Heart right ventricle (tissue), 16 donors: ENCODE measurements at regions not wholly inside any gene's neighbourhood (a gene's known extent, or its start where the extent isn't known, plus 50 kb on each side); places are given as distances from the start of the nearest gene placed in this dataset.

Experiments
- ATAC-seq, 8 donors: fragments of 200-7000 bp; cut with Tn5 transposase; one replicate each; pipeline ENCODE4 v1.9.1; 2020; ENCODE audit warnings: mild to moderate bottlenecking in 8 of 8, moderate library complexity in 8 of 8, moderate number of reproducible peaks in 1 of 8
- DNase-seq, 2 donors: peaks; one replicate each; pipeline ENCODE4 v3.0.0-alpha.2; 2020
- H3K27ac ChIP-seq, 10 donors: fragments of 200-600 bp; sonication (generic) in 2 of 10; one replicate each; pipeline versions ENCODE4 v1.5.0 to v1.8.0; 2020 to 2022; ENCODE audit warnings: mild to moderate bottlenecking in 3 of 10
- H3K27me3 ChIP-seq, 7 donors: fragments of 200-600 bp; one replicate each; pipeline ENCODE4 v1.8.0; 2021 to 2022; ENCODE audit warnings: mild to moderate bottlenecking in 2 of 7
- H3K36me3 ChIP-seq, 9 donors: fragments of 200-600 bp; sonication (generic) in 1 of 9; one replicate each; pipeline versions ENCODE4 v1.5.0 to v1.8.0; 2020 to 2022; ENCODE audit warnings: mild to moderate bottlenecking in 2 of 9
- H3K4me1 ChIP-seq, 9 donors: fragments of 200-600 bp; sonication (generic) in 1 of 9; one replicate each; pipeline versions ENCODE4 v1.5.0 to v1.8.0; 2020 to 2022; ENCODE audit warnings: mild to moderate bottlenecking in 4 of 9
- H3K4me3 ChIP-seq, 10 donors: fragments of 200-600 bp; sonication (generic) in 2 of 10; one replicate each; pipeline versions ENCODE4 v1.5.0 to v1.8.0; 2020 to 2022; ENCODE audit warnings: mild to moderate bottlenecking in 7 of 10, moderate library complexity in 2 of 10
- H3K9me3 ChIP-seq, 11 donors: fragments of 200-600 bp in 10 of 11; sonication (generic) in 2 of 11; one replicate each; pipeline versions ENCODE4 v1.5.0 to v1.8.0; 2013 to 2022; ENCODE audit warnings: mild to moderate bottlenecking in 2 of 11, control low read depth in 1 of 11, moderate library complexity in 1 of 11
- WGBS, 2 donors: extraction: QIAGEN DNeasy Blood & Tissue Kit; methylation state at CpG; one replicate each; pipeline ENCODE4 v1.1.7; 2013; ENCODE audit warnings: inconsistent platforms in 1 of 2; 5-methylcytosine and 5-hydroxymethylcytosine counted together
- intact Hi-C, 10 donors: fragments of 100-400 bp; cut with DNase I; formaldehyde crosslinking; loops; one replicate each; pipeline versions ENCODE4 v1.11.1 to v1.14.2; 2022
- TF ChIP-seq, protein P1 (sequence below), 9 donors: fragments of 200-600 bp; sonication (generic) in 2 of 9; IDR thresholded peaks; one replicate each; pipeline versions ENCODE4 v1.5.0 to v1.8.0; 2021 to 2022; ENCODE audit warnings: antibody characterized with exemption in 9 of 9, mild to moderate bottlenecking in 5 of 9, moderate library complexity in 1 of 9
- donor health status: Arrhythmogenic right ventricular cardiomyopathy.
- donor health status: ischemic (EF 13 %, LVEDD 7.1; RV severe dilation, severe dysfunction).
- donor health status: healthy with polysubstance abuse.
- donor health status: DM: no; HTN: yes; CAD: no.
- donor health status: DM: no; HTN: no; CAD: no.
- donor health status: ischemic (EF 25% LVEDD 6.9; RV normal size, moderate dysfunction).
- donor health status: ischemic (EF 25% LVEDD 5.7; RV mildly dilated, moderate dysfunction).
- donor health status: healthy.
- donor health status: DM: yes; HTN: yes; CAD: no.
- donor health status: Ischemic cardiomyopathy.
- donor health status: ischemic (EF 35%, LVEDD 5.7; RV mildly dilated, moderate dysfunction).
- donor health status: nonischemic (EF 11% LVEDD 7.7; RV severe dilation, severe dysfunction).
- donor health status: DM: yes; HTN: yes; CAD: no.
- donor health status: PGD.
- donor health status: ischemic (EF 29% LVEDD 5.4; RV normal size, mild dysfunction).
- donor health status: nonischemic (EF 23%, LVEDD 6.1; RV moderate dilation, normal function).

DNA sequence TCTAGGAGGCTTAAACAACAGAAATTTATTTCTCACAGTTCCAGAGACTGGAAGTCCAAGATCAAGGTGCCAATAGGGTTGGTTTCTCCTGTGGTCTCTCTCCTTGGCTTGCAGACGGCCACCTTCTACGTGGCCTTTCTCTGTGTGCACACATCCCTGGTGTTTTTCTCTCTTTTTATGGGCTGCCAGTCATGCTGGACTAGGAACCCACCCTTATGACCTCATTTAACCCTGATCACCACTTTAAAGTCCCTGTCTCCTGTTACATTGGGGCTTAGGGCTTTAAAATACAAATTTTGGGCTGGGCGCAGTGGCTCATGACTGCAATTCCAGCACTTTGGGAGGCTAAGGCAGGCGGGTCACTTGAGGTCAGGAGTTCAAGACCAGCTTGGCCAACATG is 157.1 kb downstream of the TLE1 start:
- intact Hi-C loops = no loop called here

DNA sequence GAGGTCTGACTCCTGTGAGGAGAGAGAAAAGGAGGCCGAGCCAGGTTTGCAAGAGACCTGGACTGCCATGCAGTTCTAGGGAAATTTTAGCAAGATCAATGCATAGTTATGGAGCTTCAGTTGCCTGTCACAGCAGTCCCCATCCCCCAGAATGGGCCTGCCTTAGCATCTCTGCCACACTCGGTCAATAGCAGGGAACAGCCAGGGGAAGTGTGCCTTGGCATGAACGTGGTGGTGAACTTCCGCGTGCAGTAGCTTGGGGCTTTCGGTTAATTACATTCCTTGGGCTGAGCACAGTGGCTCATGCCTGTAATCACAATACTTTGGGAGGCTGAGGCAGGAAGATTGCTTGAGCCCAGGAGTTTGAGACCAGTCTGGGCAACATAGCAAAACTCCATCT is 157.8 kb downstream of the TLE1 start:
- WGBS, 2 donors = 82 to 95% methylated on average over 6 of the region's 6 CpGs
- intact Hi-C loops = no loop called here
- H3K9me3 ChIP-seq = no peaks in the 10 kb centered on the region
- ATAC-seq (no peak), DNase-seq (no peak)
- TF ChIP-seq, protein P1, sequence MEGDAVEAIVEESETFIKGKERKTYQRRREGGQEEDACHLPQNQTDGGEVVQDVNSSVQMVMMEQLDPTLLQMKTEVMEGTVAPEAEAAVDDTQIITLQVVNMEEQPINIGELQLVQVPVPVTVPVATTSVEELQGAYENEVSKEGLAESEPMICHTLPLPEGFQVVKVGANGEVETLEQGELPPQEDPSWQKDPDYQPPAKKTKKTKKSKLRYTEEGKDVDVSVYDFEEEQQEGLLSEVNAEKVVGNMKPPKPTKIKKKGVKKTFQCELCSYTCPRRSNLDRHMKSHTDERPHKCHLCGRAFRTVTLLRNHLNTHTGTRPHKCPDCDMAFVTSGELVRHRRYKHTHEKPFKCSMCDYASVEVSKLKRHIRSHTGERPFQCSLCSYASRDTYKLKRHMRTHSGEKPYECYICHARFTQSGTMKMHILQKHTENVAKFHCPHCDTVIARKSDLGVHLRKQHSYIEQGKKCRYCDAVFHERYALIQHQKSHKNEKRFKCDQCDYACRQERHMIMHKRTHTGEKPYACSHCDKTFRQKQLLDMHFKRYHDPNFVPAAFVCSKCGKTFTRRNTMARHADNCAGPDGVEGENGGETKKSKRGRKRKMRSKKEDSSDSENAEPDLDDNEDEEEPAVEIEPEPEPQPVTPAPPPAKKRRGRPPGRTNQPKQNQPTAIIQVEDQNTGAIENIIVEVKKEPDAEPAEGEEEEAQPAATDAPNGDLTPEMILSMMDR (IDR thresholded peaks at IDR 0.05) = no peak
- no peak overlapping the region for H3K4me3 ChIP-seq
- H3K4me1 ChIP-seq = peaks cover 0 to 22% (median 0%) of the 10 kb centered on the region in 9 donors
- H3K27ac ChIP-seq = no peak overlapping the region
- no peaks in the 10 kb centered on the region for H3K36me3 ChIP-seq
- no peaks in the 10 kb centered on the region for H3K27me3 ChIP-seq

More for the DNA sequence above, 157.1 kb downstream of the TLE1 start:
- TF ChIP-seq, protein P1 (IDR thresholded peaks at IDR 0.05) = no peak
- no peak for ATAC-seq
- WGBS, 2 donors = 92 to 94% methylated on average over 4 of the region's 4 CpGs
- no peak for DNase-seq
- Histone ChIP-seq H3K4me3 (no peak overlapping the region), H3K27me3 (no peaks in the 10 kb centered on the region), H3K4me1 (peaks cover 0 to 22% (median 0%) of the 10 kb centered on the region in 9 donors), H3K36me3 (no peaks in the 10 kb centered on the region), H3K9me3 (no peaks in the 10 kb centered on the region), H3K27ac (no peak overlapping the region)

DNA sequence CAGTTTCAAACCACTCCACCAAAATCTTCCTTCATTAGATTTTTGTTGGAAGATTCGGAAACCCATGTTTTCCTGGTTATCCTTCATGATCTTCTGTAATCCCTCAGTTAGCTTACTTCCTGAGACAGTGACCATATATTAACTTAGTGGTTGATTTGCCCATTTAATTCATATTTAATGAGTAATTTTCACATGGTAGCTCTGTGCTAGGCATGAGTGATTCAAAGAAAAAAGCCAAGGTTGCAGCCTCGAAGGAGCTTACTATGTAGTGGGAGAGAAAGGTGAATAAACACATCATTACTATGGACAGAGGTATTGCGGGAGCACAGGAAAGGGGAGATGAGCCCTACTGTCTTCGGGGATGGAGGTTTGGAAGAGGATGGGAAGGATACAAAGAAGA is 158.5 kb downstream of the TLE1 start:
- intact Hi-C loops = no loop called here
- Histone ChIP-seq H3K4me3 (no peak overlapping the region), H3K27ac (no peak overlapping the region), H3K4me1 (peaks cover 0 to 22% (median 0%) of the 10 kb centered on the region in 9 donors), H3K9me3 (no peaks in the 10 kb centered on the region), H3K36me3 (no peaks in the 10 kb centered on the region), H3K27me3 (no peaks in the 10 kb centered on the region)
- no peak for DNase-seq
- ATAC-seq = no peak
- TF ChIP-seq, protein P1 (IDR thresholded peaks at IDR 0.05) = no peak
- WGBS, 2 donors = 92 to 97% methylated on average over 4 of the region's 4 CpGs

DNA sequence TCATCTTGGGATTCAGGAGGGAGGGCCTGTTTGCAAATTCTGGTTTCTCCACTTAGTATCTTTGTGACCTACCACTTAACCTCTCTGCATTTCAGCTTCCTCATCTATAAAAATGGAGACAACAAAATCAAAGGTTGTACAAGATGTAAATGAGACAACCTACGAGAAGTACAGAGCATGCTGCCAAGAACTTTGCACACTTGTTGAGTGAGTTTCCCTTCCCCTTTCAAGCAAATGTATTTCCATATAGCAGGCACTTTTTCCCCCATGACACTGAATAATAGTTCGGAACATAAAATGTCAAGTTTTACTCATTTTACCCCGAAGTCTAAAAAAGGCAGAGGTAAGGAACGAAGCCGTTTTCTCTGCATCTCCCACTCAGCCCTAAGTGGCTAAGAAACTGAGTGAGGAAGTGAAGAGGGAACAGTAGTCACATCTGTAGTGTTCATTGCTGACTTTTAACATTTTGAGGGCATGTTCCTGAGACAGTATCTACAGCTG is 159.0 kb downstream of the TLE1 start:
- Histone ChIP-seq H3K27me3 (no peaks in the 10 kb centered on the region), H3K36me3 (no peaks in the 10 kb centered on the region), H3K9me3 (no peaks in the 10 kb centered on the region), H3K4me1 (peaks cover 0 to 22% (median 0%) of the 10 kb centered on the region in 9 donors), H3K4me3 (no peak overlapping the region), H3K27ac (peak overlapping the region in 2 of 10 donors; percentile 6 to 46)
- ATAC-seq (no peak), DNase-seq (no peak)
- 86 to 93% methylated on average over 5 of the region's 5 CpGs for WGBS, 2 donors
- TF ChIP-seq, protein P1 (IDR thresholded peaks at IDR 0.05) = no peak
- intact Hi-C loops = no loop called here
